ENCODE measurements at regions not wholly inside any gene's neighbourhood (a gene's known extent, or its start where the extent isn't known, plus 50 kb on each side); places are given as distances from the start of the nearest gene placed in this dataset.
"Not testable (repeated sequence)": the region's sequence is repeated elsewhere in the genome, so short reads cannot be mapped to it uniquely, and the experiment has no call there.

DNA sequence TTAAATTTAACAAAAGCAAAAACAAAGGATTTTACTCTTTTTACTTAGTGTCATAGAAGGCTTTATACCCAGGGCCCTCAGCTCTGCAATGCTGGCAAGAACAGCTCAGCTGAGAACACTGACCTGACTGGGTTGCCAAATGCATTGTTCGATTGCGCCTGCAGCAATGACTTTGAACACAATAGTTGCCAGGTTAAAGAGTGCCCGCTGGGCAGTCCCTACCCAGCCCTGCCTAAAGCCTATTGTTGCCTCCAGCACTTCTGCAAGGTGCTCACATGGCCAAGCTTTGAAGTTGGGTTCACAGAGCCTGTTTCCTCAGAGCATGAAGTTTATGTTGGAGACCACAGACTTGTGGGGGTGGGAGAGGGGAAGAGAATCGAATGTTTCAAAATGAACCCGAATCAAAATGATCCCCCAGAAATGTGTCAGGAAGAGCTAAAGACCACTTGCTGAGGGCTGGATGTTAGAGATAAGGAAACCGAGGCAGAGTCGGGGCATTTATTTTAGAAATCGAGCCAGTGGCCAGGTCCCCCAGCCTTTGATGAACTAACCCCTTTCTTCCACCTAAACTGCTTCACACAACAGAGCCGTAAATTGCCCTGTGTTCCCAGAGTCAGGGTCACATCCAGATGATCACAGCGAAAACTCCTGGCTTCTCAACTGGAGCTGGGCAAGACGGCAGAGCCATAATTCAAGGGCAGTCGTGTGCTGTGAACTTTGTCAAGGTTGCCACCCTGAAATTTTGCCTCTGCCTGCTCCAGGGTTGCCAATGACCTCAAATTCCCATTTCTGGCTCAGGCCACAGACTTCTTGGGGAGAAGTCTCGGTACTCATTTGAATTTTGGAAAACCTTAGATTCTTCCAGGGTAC, 55.0 kb downstream of the FOXA2 start:
- DNase-seq: no peak

DNA sequence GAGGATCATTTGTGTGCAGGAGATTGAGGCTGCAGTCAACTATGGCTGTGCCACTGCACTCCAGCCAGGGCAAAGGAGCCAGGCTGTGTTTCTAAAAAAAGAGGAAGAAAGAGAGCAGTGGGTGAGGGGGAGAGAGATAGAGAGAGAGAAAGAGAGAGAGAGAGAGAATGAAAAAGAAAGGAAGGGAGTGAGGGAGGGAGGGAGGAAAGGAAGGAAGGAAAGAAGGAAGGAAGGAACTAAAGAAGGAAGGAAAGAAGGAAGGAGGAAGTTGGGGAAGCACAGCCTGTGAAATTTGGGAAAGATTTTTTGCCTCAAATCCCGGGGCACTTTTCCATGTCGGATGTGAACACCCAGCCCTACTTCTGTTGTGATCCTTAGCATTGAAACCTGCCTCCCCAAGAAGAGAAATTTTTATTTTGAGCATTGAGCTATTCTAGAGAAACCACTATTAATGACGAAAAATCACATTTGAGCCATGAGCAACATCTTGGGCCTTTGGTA, 57.8 kb downstream of the FOXA2 start:
- DNase-seq: no peak

DNA sequence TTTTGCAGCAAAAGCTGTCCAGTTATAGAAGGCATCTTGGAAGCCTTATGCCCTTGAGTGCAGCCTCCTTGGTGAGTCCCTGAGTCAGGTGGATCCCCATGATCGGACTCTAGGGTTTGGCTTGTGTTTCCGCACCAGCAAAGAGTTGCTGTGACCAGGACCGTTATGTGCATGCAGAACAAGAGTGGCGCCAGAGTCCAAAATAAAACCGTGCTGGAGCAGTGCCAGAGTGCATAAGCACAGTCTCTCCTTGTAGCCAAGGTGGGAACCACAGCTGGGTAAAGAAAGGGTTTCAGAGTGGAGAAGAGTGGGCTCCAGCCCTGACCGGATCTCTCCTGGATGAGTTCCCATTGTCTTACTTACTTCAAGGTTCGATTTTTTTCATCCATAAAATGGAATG, 58.6 kb downstream of the FOXA2 start:
- no peak for DNase-seq

DNA sequence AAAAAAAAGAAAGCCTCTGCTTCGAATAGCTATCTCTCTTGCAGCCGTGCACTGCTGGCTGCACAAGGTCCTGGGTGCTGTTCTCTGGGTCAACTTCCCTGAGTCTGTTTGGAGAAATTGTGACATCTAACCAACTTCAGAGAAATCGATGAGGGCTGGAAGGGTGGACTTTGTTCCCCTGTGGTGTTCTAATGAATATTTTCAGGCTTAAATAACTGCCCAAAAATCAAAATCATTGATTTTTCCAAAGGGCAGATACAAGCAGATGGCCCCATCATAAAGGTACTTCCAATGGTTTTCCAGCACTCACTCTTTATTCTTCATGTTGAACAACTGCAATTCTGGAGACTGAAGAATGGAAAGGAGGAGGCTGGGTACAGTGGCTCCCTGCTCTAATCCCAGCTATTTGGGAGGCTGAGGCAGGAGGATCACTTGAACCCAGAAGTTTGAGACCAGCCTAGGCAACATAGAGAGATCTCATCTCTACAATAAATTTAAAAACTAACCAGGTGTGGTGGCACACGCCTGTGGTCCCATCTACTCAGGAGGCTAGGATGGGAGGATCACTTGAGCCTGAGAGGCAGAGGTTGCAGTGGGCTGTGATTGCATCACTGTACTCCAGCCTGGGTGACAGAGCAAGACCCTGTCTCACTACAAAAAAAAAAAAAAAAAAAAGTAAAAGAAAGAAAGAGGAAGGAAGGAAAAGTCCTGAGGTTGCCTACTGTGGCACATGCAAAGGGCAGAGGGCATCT, 59.1 kb downstream of the FOXA2 start:
- no peak for DNase-seq

DNA sequence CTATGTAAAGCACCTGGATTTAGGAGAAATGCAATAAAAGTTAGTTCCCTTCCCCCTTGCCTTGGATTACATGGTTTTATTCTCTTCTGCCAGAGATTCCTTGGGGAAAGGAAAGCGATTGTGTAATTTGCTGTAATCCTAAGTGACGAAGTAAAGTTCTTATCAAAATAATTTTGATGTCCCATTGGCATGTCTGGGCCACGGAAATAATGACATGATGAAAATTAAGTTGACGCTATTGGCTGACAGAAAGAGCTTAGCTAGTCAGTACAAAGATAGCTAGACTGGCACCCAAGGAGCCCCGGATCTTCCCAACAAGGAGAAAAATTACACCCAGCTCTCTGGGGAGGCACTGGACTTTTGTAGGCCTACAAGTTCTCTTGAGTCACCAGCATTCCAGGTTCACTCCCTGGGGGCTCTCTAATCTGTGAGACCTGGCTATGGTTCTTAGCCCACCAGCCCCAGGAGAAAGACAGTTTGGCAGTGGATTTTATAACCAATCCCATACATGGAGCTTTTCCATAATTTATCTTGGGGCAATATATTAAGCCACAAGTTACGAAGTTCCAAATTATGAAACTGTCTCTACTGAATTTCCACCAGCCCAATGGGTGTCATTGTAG, 59.9 kb downstream of the FOXA2 start:
- DNase-seq: no peak

DNA sequence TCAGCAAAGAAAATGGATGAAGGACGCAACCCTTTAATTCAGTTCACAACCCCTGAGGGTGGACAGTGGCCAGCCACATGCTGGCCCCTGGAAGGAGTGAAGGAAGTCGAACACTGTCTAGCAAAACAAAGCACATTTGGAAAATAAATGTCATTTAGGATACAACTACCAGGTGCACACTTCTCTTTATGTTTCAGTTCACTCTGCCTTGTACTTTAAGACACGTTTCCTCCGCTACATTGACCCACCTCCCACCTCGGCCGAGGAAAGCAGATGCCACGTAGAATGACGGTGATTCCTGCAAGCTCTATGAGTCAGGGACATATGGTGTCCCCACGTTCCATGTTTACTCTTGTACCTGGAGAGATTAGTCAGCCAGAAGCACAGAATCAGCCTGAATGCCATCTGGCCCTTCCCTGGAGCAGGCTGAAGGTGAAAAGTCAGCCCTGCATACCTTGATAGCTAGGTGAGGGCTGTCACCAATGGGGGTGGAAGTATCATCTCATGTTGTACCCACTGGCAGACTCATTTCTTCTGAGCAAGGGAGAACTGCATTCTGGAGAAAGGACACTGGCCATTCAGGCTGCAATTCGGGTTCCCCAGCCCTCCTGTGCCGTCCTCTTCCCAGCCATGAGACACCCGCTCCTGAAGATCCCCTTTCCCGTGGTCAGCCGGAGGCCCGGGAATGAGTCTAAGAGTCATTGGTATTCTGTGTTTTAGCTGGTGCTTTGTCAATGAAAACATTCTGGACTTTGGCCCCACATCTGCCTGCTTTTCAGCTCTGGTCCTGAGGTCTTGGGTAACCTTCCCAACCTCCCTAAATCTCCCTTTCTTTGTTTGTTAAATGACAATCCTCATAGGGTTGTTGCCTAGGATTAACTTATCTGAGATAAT, 60.6 kb downstream of the FOXA2 start:
- no peak for DNase-seq

DNA sequence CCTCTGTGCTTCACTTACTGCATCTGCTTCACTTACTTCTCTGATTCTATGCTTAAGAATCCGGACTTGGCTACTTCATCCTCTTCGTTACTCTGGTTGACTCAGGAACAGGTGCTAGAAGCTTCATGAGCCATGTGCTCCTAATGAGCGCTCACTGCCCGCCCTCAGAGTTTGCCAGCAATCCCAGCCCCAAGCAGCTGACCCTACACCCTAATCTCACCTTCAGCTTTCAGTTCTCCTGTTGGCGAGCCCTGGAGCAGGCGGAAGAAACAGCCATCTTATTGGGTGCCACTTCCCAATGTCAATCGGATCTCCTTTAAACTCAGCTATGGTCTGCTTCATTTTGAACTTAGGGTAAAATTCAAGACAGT, 61.3 kb downstream of the FOXA2 start:
- no peak for DNase-seq

DNA sequence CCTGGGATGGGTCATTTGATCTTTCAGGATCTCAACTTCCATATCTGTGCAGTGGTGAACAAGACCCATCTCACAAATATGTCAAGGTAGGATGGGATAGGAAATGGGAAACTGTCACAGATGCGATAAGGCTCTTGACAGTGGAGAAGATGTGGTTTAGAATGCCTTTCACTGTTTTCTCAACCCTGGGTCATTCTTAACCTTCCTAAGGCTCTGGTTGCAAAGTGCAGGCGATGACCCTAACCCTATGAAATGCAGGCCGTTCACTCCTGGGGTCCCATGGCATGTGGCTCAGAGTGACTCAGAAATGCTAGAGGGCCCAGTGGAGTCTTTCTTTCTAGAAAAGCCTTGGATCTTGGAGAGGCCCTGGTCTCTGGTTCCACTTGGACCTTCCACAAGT, 61.7 kb downstream of the FOXA2 start:
- no peak for DNase-seq

DNA sequence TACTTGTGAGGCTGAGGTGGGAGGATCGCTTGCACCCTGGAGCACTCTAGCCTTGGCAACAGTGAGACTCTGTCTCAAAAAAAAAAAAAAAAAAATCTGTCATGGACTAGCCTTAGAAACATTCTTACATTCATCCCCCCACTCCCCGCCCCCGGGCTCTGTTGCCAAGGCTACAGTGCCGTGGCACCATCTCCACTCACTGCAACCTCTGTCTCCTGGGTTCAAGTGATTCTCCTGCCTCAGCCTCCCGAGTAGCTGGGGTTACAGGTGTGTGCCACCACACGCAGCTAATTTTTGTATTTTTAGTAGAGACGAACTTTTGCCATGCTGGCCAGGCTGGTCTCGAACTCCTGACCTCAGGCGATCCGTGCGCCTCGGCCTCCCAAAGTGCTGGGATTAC, 62.4 kb downstream of the FOXA2 start:
- not testable (repeated sequence) for DNase-seq

DNA sequence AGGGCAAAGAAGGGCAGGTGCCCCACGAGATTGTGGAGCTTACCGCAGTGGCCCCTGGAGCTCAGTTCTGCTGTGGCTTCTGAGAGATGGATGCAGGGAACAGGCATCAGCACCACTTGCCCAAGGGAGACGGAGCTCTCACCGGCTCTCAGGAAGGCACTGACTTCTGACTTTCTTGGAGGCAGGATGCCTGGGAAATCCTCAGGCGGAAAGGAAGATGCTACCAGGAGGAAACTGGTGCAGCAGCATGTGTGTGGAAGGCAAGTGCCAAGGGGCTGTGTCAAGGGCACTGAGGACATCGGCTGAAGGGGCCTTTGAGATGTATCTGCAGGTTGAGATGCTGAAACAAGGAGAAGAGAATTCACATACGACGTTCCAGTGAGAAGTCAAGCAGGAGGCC, 64.0 kb downstream of the FOXA2 start:
- no peak for DNase-seq

DNA sequence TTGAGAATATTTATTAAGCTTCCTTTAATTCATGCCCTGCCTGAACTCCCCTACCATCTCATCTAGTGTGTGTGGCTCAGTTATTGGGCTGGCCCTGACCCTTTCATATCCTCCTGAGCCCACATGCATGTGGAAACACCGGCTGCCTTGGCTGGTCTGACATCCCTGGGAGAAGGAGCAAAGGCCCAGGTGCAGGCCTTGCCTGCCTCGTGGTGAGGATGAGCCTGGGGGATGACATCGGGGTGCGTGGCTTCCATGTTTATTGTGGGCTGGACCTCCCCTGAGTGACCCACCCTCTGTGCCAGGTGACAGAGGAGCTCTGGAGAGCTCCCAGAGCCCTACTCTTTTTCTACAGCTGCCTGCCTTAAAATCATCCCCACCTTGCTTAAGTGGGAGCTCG, 69.1 kb downstream of the FOXA2 start:
- no peak for DNase-seq

DNA sequence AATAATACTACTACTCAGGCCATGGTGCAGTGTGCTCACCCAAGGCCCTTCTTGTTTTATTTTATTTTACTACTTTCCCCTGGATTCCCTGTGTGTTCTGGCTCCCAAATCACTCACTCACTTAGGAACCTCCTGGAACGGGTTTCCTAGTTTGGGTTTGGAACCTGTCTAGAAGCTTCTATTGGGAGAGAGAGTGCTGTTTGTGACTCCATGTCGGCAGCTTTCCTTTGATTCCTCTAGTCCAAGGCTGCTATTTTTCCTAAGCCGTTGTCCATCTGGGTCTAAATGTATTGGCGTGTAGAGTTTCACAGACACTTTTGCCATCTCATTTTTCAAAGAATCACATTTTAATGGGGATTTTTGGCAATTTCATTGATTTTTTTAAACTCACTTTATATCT, 70.8 kb downstream of the FOXA2 start:
- no peak for DNase-seq

DNA sequence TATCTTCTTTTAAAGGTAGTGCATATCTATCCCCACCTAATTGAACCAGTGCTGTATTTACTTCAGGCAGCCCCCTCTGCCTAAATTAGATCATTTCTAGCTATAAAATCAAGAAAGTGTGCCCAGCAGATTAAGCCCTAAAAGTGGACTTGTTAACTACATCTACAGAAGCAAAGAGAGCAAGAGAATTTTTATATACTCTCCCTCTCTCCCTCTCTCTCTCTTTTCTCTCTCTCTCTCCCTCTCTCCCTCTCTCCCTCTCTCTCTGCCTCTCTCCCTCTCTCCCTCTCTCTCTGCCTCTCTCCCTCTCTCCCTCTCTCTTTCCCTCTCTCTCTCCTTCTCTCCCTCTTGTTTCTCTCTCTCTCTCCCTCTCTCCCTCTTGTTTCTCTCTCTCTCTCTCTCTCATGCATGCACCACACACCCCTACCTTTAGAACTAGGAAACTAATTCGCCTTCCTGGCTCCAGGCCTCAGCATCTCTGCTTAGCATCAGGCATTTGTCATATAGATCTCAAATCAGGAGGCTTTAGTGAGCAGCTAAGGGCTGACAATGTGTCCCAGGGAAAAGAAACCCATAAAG, 71.4 kb downstream of the FOXA2 start:
- no peak for DNase-seq

DNA sequence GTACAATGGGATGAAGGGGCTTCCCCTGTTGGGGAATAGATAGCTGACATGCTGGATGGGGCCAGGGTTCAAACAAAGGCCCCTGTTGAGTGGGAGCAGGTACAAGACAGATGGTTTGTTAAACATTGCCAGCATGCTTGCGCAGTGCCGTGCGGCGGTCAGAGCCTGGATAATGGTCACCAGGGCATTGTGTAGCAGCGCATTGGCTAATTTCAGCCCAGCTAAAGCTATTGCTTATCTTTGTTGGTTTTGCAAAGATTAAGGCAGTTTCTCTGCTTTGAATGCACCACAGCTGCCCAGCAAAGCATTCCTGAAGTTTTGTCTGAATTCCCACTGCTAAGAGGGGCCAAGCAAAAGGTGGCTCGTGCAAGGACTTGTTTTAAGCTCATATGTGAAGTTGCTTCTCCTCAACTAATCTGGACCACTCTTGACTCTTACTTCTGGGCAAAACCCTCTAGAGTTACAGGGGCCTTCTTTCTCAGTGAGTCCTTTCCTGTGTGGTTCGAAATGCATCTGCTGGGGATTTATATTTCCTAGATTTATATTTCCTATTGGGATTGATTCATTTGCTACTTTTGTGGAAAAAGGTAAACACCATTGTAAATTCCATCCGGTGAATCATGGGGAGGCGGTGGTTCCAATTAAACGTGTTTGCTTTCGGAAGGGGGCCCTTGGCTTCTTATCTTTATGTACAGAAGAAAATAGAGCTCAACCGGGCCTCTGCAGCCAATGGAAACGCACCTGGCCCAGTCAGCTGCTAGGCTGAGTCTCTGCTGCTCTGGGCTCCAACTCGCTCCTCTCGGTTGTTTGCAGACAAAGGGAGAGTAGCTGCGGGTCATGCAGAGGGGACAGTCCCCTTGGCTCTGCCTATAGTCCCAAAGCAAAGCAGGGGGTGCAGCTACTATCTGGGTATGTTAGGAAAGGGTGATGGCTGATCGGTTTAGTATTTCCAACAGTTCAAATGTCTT, 72.1 kb downstream of the FOXA2 start:
- no peak for DNase-seq

DNA sequence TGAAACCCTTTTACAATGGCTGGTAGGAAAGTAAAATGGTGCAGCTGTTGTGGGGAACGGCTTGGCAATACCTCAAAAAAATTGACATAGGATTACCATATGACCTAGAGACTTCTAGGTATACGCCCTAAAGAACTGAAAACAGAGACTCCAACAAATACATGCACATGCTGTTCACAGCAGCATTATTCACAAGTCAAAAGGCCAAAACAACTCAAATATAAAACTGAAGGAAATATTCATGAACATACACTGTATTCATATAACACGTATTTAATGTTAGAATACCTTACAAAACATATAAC, 74.6 kb downstream of the FOXA2 start:
- no peak for DNase-seq

DNA sequence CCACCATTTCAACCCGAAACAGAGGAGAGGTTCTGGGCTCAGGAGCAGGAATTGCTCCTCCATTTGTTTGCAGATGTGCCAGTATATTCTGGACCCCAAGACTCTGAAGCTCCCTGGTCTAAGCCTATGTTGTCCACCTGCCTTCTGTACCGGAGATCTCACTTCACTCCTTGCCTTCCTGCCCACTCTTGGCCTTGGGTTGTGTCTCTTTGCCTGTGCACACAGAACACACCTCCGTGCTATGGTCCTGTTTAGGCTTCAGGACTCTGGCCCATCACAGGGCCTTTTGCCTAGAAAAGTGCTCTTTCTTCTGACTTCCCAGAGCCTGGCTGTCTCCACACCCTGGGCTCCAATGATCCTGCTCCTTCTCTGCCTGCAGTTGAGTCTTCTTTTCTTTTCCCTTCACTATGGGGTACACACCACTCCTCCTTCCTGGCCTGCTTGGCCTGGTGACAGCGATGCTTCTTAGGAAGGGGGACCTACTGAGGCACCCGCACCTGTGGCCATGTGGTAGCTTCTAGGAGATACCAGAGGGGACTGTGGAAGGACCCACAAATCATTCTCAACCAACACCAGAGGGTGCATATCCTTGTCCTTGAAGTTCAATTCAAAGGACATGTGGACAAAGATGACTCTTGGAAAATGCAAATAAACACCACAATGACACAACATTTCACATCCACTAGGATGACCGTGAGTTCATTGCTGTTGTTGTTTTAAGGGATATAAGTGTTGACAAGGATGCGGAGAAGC, 75.1 kb downstream of the FOXA2 start:
- no peak for DNase-seq

DNA sequence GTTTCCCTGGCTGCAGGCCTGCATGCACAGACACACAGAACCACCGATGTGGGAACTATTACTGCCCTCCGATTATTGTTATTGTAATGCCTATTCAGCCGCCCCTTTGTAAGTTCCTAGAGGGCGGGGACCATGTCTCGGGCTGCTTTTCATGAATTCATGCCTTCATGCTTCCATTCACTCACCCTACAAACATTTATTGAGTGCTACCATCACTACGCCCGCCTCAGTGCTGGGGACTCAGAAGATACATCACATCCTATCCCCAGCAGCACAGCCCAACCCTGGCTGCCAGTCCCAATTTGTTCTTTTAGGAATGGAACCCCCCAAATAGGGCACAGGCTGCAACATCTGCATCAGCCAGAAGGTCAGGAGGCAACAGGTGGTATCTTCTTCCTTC, 75.9 kb downstream of the FOXA2 start:
- no peak for DNase-seq

DNA sequence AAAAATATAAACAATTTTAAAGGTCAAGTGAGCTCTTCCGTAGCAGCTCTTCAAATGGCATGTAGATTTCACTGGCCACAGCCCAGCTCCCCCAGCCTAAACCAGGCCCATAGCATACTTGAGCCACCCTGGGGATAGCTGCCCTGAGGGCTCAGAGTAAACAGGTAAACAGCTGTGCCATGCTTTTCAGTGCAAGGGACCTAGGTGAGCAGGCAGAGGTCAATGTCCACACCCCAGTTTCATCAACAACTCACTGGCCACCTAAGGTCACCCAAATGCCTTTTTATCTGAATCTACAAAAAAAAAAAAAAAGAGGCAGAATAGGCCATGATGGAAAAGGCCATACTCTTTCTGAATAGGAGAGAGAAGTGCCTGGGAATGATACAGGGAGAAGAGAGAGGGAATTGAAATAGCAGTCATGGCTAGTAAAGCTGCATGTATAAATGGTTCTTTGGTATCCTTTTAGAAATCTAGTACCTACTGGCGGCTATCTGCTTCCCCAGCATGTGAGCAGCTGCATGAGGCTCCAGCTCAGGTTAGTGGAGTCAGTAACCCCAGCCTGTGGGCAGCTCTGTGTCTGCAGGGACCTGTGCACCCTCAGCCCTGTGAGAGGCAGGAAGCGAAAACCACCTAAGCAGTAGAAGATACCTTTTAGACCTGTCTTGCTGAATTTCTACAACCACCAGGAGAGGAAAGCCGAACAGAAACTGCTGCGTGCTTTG, 77.0 kb downstream of the FOXA2 start:
- no peak for DNase-seq

DNA sequence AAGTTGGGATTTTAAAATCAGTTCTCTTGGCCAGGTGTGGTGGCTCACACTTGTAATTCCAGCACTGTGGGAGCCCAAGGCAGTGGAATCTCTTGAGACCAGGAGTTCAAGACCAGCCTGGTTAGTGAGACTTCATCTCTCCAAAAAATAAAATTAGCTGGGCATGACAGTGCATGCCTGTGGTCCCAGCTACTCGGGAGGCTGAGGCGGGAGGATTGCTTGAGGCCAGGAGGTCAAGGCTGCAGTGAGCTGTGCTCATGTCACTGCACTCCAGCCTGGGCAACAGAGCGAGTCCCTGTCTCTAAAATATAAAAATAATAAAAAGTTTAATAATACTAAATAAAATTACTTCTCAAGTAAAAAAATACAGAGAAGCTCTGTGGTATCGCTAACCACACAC, 77.5 kb downstream of the FOXA2 start:
- DNase-seq: no peak

DNA sequence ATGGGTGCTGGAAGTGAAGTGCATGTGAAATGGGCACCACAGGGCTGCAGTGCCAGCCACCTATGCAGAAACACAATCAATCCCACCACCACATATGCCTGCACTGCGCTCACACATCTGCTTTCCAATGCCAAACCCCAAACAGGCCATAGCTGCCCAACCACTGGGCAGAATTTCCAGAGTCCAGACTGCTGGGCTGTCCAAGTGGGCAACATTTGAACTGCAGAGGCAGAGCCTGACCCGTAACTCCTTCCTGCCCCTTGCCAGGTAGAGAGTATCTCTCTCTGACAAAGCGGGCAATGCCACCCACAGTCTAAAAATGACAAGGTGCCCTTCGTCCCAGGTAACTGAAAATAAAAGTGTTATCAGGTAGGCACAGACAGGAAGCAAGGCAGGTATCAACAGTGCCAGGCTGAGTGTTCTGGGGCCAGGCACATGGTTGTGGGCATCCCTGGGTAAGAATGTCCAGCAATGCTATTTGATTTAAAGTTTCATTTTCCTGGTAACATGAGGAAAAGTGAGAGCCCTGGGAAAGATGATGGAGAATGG, 79.5 kb downstream of the FOXA2 start:
- DNase-seq: no peak

All from stimulated activated CD4-positive, alpha-beta T cell treated with anti-CD3 and anti-CD28 coated beads, Interleukin-4, amount 100 ng/mL, for 1 hour (primary cell).